Adrenal gland (tissue), 5 donors: ENCODE measurements at regions not wholly inside any gene's neighbourhood (a gene's known extent, or its start where the extent isn't known, plus 50 kb on each side); places are given as distances from the start of the nearest gene placed in this dataset.

Experiments
- POLR2A ChIP-seq, 2 donors: fragments of 450-650 bp; IDR thresholded peaks; one replicate each; pipeline ENCODE4 v1.6.1; 2017; ENCODE audit warnings: antibody characterized with exemption in 2 of 2, mild to moderate bottlenecking in 2 of 2, moderate library complexity in 1 of 2
- TF ChIP-seq, protein P1 (sequence below), 6 experiments: fragments of 450-650 bp in 4 of 6; fragments of 200-600 bp in 2 of 6; sonication (generic) in 1 of 6; IDR thresholded peaks; 1 replicate in 5 of 6; 2 replicates in 1 of 6; pipeline versions ENCODE4 v1.5.1 to v1.8.0; 2016 to 2021; ENCODE audit warnings: antibody characterized with exemption in 6 of 6, mild to moderate bottlenecking in 2 of 6, moderate library complexity in 1 of 6
- donor health status: DM: no; HTN: no; CAD: no.

DNA sequence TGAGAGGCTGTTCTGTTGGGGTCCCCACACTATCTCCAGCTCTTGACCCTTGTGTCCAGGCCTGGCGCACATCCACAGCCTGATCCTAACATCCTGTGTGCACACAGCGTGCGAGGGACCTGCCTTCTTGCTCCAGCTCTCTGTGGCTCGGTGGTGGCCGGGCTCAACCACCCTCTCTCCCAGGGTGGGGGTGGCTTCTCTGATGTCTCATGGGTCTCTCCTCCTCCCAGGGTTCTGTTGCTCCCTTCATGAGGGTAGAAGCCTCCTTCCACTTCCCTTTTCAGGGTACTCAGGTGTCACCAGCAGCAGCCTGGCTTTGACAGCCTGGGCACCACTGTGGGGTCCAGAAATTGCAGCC is 196.9 kb upstream of the RAB6C start:
- TF ChIP-seq, protein P1, sequence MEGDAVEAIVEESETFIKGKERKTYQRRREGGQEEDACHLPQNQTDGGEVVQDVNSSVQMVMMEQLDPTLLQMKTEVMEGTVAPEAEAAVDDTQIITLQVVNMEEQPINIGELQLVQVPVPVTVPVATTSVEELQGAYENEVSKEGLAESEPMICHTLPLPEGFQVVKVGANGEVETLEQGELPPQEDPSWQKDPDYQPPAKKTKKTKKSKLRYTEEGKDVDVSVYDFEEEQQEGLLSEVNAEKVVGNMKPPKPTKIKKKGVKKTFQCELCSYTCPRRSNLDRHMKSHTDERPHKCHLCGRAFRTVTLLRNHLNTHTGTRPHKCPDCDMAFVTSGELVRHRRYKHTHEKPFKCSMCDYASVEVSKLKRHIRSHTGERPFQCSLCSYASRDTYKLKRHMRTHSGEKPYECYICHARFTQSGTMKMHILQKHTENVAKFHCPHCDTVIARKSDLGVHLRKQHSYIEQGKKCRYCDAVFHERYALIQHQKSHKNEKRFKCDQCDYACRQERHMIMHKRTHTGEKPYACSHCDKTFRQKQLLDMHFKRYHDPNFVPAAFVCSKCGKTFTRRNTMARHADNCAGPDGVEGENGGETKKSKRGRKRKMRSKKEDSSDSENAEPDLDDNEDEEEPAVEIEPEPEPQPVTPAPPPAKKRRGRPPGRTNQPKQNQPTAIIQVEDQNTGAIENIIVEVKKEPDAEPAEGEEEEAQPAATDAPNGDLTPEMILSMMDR (IDR thresholded peaks at IDR 0.05) = no peak
- no peak for TF ChIP-seq POLR2A (IDR thresholded peaks at IDR 0.05)
